GM12865 (cell line): ENCODE measurements at regions not wholly inside any gene's neighbourhood (a gene's known extent, or its start where the extent isn't known, plus 50 kb on each side); places are given as distances from the start of the nearest gene placed in this dataset.

Source experiments
- DNase-seq: peaks from one replicate; pipeline ENCODE4 v3.0.0; 2010; ENCODE audit warnings: low read depth
- H3K4me3 ChIP-seq: 2 replicates; pipeline ENCODE4 v1.5.1; 2011; ENCODE audit warnings: mild to moderate bottlenecking, low read depth, low read length, control low read depth
- CTCF ChIP-seq: IDR thresholded peaks from 2 replicates; pipeline ENCODE4 v1.5.1; 2011; ENCODE audit warnings: low read length, control low read depth, low read depth, inconsistent platforms; ENCODE audit not compliant: insufficient read depth; ENCODE audit errors: missing control alignments

- no peak for TF ChIP-seq CTCF
- peak; percentile 34 for DNase-seq
- peak overlapping the region; percentile 26; the same call in 1 of the 2 replicates for H3K4me3 ChIP-seq
Observed at GRCh38 chr2:181310967-181311366, 146.2 kb upstream of the ITGA4 start.

DNA sequence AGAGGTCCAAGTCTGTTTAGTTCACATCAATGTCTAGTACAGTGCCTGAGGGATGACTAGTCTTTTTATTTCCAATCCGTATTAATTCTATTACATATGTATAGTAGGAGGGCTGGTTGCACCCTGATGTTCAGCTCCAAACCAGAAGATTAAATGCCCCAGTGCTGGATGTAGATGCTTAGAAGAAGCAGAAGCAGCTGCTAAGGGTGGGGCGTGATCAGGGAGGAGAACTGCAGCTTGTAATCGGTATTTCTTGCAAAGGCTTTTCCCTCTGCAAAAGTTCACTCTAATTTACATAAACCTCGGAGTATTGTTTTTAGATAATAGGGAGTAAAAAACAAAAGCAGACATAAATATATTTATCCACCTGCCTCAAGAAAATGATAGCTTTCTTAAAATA, 145.3 kb upstream of the ITGA4 start:
- TF ChIP-seq CTCF: no peak
- peak; percentile 84 for DNase-seq
- peak overlapping the region; percentile 26 for H3K4me3 ChIP-seq

DNA sequence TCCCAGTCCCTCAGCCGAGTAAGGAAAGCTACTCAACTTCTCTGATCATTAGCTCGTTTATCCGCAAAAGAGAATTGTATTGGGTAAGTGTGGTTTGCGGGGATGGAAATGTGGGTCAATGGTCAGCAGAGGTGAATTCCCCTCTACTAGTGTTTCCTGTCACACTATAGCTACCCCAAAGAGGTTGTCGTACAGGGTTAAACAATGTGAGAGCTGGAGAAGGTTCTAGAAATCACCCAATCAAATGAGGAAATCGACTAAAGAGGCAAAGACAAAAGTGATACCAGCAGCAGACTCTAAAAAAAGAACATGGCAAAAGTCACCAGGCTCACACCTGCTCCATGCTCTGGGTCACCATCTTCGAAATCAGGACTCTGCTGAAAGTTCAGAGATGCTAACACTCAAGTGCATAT, 144.7 kb upstream of the ITGA4 start:
- no peak for TF ChIP-seq CTCF
- peak overlapping the region; percentile 44 for H3K4me3 ChIP-seq
- peak; percentile 96 for DNase-seq

DNA sequence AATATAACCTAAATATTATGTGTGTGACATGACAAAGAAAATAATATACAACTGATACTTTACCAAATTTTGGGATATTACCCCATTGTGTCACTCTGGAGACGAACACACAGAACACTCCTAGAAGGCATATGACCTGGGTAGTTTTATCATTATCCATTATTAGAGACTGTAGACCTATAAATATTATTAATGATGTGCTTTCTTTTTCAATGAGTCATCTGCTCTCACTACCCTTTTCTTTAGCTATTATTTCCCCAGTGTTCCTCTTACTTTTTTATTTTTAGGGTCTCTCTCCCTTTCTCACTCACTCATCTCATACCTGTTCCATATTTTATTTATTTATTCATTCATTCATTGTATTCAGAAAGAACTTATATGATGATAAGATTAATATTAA, 143.3 kb upstream of the ITGA4 start:
- peak; percentile 18 for DNase-seq

GRCh38 chr2:181314551-181314950, 142.6 kb upstream of the ITGA4 start:
- no peak for TF ChIP-seq CTCF
- peak overlapping the region; percentile 44 for H3K4me3 ChIP-seq

More for the DNA sequence above, 143.3 kb upstream of the ITGA4 start:
- peak overlapping the region; percentile 44 for H3K4me3 ChIP-seq
- TF ChIP-seq CTCF: no peak

DNA sequence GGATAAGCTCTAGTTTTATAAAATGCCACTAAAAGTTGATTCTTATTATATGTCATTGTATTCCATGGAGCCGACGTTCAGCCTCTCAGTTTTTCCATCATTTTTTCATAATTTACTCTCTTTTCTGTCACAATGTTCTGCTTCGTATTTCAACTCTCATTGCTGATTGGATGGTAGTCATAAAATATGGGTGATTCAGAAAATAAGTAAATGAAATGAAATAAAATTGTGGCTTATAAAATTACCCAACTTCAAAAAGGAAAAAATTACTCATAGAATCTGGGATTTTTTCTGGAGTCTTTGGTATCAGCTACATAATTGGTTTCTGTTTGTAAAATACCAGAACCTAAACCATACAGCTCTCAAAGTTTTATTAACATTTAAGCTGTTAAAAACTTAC, 139.7 kb upstream of the ITGA4 start:
- H3K4me3 ChIP-seq: no peak overlapping the region
- DNase-seq: no peak
- TF ChIP-seq CTCF: no peak

More at GRCh38 chr2:181314551-181314950, 142.6 kb upstream of the ITGA4 start:
- DNase-seq: no peak

DNA sequence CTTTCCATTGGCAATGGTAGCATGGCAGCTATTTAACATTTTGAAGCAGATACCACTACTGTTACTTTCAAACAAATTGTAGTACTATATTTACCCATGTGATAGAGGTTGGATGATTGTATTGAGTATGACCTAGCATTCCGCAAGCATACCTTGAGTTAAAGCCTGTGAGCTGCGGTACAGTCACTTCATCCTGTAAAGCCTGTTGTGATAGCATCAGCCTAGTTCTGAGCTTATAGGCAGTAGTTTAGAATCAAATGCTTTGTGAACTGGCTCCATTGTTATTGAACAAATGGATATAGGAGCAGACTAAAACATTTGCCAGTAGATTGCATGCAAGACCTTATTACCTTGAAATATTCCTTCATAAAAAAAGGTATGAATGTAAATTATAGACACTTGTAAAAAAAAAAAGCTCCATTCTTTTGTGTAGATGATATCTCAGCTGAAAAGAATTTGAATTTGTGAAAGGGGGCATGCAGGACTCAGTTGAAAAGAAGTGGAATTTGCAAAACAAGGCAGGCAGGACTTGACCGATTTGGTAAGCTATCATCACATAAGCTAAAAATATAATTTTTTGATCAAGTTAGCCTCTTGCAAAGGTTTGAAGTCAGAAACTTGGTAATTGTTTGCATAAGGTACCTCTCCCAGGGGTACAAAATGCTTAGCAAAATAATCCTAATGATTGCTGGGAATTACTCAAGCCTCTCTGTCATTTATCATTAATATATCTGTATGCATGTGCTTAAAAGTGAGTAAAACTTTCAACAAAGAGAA, 138.5 kb upstream of the ITGA4 start:
- no peak overlapping the region for H3K4me3 ChIP-seq
- TF ChIP-seq CTCF: no peak
- DNase-seq: no peak
